ENCODE measurements at regions not wholly inside any gene's neighbourhood (a gene's known extent, or its start where the extent isn't known, plus 50 kb on each side); places are given as distances from the start of the nearest gene placed in this dataset.

DNA sequence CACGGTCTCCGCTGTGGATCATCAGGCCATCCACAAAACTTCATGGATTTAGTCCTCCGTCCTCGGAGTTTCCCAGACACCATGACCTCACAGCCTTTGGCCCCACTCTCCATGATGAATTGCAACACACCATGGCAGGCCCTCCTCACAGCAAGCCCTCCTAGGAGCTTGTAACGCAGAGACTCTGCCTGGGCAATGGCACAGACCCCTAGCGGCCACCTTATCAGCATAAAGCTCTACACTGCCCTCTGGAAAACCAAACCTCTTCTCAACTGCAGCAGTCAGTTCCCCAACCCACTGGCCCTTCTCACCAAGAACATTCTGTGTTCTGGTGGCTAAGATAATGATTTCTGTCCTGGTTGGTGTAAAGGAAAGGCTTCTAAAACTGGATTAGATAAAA, 238.4 kb upstream of the USP15 start:
- H3K4me1 ChIP-seq (ENCODE audit: low read depth, poor library complexity, severe bottlenecking): no peaks in the 10 kb centered on the region
- H4K20me1 ChIP-seq (ENCODE audit: insufficient read depth): no peaks in the 10 kb centered on the region
- H3K4me2 ChIP-seq: no peak overlapping the region
- H3K9ac ChIP-seq: no peak overlapping the region
- TF ChIP-seq CTCF (conservative IDR thresholded peaks at IDR 0.05; ENCODE audit: low read depth, low read length): no peak
- H3K4me3 ChIP-seq (IDR thresholded peaks at IDR 0.05; ENCODE audit: insufficient read depth, low read depth, low read length): no peak overlapping the region
- H3K27ac ChIP-seq: no peak overlapping the region
- H3K27me3 ChIP-seq (ENCODE audit: insufficient read depth, low read depth): no peaks in the 10 kb centered on the region
- no peaks in the 10 kb centered on the region for H3K36me3 ChIP-seq (ENCODE audit: insufficient read depth)
- no peak overlapping the region for H2AFZ ChIP-seq (ENCODE audit: low read depth)
- no peaks in the 10 kb centered on the region for H3K79me2 ChIP-seq (ENCODE audit: insufficient read depth, low read depth)

DNA sequence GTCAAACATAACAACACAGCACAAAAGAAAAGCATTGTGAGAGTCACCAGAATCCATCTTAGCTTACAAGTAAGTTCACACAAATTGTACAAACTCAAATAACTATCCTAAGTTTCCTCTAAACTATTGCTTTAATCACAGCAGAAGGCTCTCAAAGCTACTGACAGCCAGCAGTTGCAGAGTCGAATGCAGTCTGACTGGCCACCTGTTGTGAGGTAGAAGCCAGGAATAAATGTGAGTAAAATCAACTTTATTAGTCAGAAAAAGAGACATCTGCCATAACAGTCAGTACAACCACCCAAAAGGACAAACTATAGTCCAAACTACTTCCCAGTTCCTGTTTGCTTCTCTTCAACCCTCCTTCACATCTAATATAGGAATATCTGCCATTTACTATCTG, 231.7 kb upstream of the USP15 start:
- no peaks in the 10 kb centered on the region for H3K4me1 ChIP-seq (ENCODE audit: low read depth, poor library complexity, severe bottlenecking)
- no peaks in the 10 kb centered on the region for H4K20me1 ChIP-seq (ENCODE audit: insufficient read depth)
- no peaks in the 10 kb centered on the region for H3K36me3 ChIP-seq (ENCODE audit: insufficient read depth)
- H3K79me2 ChIP-seq (ENCODE audit: insufficient read depth, low read depth): no peaks in the 10 kb centered on the region
- H3K4me3 ChIP-seq (IDR thresholded peaks at IDR 0.05; ENCODE audit: insufficient read depth, low read depth, low read length): no peak overlapping the region
- no peak for TF ChIP-seq CTCF (conservative IDR thresholded peaks at IDR 0.05; ENCODE audit: low read depth, low read length)
- no peak overlapping the region for H2AFZ ChIP-seq (ENCODE audit: low read depth)
- no peak overlapping the region for H3K9ac ChIP-seq
- no peaks in the 10 kb centered on the region for H3K27me3 ChIP-seq (ENCODE audit: insufficient read depth, low read depth)
- no peak overlapping the region for H3K27ac ChIP-seq
- H3K4me2 ChIP-seq: no peak overlapping the region

- Histone ChIP-seq H3K4me3 (IDR thresholded peaks at IDR 0.05; ENCODE audit: insufficient read depth, low read depth, low read length) (no peak overlapping the region), H3K27ac (no peak overlapping the region), H3K4me1 (ENCODE audit: low read depth, poor library complexity, severe bottlenecking) (no peaks in the 10 kb centered on the region), H3K4me2 (no peak overlapping the region), H3K36me3 (ENCODE audit: insufficient read depth) (no peaks in the 10 kb centered on the region), H4K20me1 (ENCODE audit: insufficient read depth) (no peaks in the 10 kb centered on the region), H3K9ac (no peak overlapping the region), H2AFZ (ENCODE audit: low read depth) (no peak overlapping the region), H3K79me2 (ENCODE audit: insufficient read depth, low read depth) (no peaks in the 10 kb centered on the region), H3K27me3 (ENCODE audit: insufficient read depth, low read depth) (no peaks in the 10 kb centered on the region)
- TF ChIP-seq CTCF (conservative IDR thresholded peaks at IDR 0.05; ENCODE audit: low read depth, low read length): no peak
These were observed 227.3 kb upstream of the USP15 start for GRCh38 chr12:62032870-62033269.

GRCh38 chr12:62044450-62045135, 215.6 kb upstream of the USP15 start:
- Histone ChIP-seq H4K20me1 (ENCODE audit: insufficient read depth) (no peaks in the 10 kb centered on the region), H3K9ac (no peak overlapping the region), H3K4me3 (IDR thresholded peaks at IDR 0.05; ENCODE audit: insufficient read depth, low read depth, low read length) (no peak overlapping the region), H3K27ac (no peak overlapping the region), H3K4me1 (ENCODE audit: low read depth, poor library complexity, severe bottlenecking) (no peaks in the 10 kb centered on the region), H3K36me3 (ENCODE audit: insufficient read depth) (no peaks in the 10 kb centered on the region), H3K79me2 (ENCODE audit: insufficient read depth, low read depth) (no peaks in the 10 kb centered on the region), H3K4me2 (no peak overlapping the region), H3K27me3 (ENCODE audit: insufficient read depth, low read depth) (no peaks in the 10 kb centered on the region), H2AFZ (ENCODE audit: low read depth) (no peak overlapping the region)
- no peak for TF ChIP-seq CTCF (conservative IDR thresholded peaks at IDR 0.05; ENCODE audit: low read depth, low read length)
